HL-60/S4 (cell line): ENCODE measurements at regions not wholly inside any gene's neighbourhood (a gene's known extent, or its start where the extent isn't known, plus 50 kb on each side); places are given as distances from the start of the nearest gene placed in this dataset.

ENCODE experiments used
- in situ Hi-C: fragments of 300-500 bp; cut with MboI; formaldehyde crosslinking; loops from 2 replicates; pipeline ENCODE4 v1.14.3; 2022; ENCODE audit warnings: low sequenced_read_pairs

DNA sequence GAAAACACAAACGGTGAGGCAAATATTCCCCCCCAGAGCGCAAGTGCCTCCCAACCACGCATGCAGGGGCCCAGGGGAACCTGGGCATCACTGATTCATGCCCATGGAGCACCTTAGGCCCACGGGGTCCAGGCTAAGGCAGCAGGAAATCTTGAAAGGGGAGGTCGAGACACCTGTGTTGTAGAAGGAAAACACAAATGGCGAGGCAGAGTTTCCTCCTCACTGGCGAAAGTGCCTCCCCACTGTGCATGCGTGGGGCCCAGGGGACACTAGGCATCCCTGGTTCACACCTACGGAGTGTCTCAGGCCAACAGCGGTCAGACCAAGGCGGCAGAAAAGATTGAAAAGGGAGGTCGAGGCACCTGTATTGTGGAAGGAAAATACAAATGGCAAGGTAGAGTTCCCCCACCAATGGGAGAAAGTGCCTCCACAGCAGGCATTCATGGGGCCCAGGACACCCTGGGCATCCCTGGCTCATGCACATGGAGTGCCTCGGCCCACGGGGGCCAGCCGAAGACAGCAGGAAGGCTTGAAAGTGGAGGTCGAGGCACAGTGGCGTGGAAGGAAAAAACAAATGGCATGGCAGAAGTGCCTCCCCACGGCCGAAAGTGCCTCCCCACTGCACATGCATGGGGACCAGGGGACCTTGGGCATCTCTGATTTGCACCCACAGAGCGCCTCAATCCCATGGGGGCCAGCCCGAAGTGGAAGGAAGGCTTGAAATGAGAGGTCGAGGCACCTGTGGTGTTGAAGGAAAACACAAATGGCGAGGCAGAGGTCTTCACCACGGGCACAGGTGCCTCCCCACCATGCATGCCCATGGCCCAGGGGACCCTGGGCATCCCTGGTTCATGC lies 368.8 kb downstream of the ALG10 start:
- in situ Hi-C loops, result no loop called here

DNA sequence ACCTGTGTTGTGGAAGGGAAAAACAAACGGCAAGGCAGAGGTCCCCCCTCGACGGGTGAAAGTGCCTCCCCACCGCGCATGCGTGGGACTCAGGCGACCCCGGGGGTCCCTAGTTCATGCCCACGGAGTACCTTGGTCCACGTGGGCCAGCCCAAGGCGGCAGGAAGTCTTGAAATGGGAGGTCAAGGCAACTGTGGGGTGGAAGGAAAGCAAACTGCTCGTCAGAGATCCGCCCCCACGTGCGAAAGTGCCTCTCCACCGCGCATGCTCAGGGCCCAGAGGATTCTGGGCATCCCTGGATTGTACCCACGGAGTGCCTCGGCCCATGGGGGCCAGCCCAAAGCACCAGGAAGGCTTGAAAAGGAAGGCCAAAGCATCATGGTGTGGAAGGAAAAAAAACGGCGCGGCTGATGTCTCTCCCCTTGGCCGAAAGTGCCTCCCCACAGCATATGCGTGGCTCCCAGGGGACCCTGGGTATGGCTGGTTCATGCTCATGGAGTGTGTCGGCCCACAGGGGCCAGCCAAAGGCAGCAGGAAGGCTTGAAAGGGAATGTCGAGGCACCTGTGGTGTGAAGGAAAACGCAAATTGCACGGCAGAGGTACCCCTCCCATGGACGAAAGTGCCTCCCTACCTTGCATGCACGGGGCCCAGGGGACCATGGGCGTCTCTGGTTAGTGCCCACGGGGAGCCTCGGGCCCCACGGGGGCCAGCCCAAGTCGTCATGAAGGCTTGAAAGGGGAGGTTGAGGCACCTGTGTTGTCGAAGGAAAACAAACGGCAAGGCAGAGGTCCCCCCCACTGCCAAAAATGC lies 369.7 kb downstream of the ALG10 start:
- in situ Hi-C loops, result no loop called here

DNA sequence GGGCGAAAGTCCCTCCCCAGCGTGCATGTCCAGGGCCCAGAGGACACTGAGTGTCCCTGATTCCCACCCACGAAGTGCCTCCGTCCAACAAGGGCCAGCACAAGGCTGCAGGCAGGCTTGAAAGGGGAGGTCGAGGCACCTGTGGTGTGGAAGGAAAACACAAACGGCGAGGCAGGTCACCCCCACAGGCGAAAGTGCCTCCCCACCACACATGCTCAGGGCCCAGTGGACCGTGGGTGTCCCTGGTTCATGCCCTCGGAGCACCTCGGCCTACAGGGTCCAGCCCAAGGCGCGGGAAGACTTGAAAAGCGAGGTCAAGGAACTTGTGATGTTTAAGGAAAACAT lies 370.4 kb downstream of the ALG10 start:
- in situ Hi-C loops, result no loop called here

DNA sequence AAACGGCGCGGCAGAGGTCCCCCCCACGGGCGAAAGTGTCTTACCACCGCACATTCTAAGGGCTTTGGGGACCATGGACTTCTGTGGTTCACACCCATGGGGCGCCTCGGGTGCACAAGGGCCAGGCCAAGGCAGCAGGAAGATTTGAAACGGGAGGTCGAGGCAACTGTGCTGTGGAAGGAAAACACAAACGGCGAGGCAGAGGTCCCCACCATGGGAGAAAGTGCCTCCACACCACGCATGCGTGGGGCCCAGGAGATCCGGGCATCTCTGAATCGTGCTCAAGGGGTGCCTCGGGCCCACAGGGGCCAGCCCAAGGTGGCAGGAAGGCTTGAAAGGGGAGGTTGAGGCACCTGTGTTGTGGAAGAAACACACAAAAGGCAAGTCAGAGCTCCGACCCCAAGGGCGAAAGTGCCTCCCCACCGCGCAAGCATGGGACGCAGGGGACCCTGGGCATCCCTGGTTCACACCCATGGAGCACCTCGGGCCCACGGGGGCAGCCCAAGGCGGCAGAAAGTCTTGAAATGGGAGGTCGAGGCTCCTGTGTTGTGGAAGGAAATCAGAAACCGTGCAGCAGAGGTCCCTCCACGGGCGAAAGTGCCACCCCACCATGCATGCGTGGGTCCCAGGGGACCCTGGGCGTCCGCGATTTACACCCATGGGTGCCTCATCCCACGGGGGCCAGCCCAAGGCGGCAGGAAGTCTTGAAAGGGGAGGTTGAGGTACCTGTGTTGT lies 371.0 kb downstream of the ALG10 start:
- in situ Hi-C loops, result no loop called here

DNA sequence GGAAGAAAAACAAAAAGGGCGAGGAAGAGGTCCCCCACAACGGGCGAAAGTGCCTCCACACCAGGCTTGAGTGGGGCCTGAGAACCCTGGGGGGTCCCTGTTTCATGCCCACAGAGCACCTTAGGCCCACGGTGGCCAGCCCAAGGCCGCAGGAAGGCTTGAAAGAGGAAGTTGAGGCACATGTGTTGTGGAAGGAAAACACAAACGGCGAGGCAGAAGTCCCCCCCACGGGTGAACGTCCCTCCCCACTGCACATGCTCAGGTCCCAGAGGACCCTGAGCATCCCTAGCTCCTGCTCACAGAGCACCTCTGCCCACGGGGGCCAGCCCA lies 371.5 kb downstream of the ALG10 start:
- in situ Hi-C loops, result no loop called here

GRCh38 chr12:34394211-34395055 lies 372.1 kb downstream of the ALG10 start:
- in situ Hi-C loops, result no loop called here

GRCh38 chr12:34395056-34396005 lies 373.0 kb downstream of the ALG10 start:
- in situ Hi-C loops, result no loop called here

GRCh38 chr12:34396006-34396860 lies 373.9 kb downstream of the ALG10 start:
- in situ Hi-C loops, result no loop called here

DNA sequence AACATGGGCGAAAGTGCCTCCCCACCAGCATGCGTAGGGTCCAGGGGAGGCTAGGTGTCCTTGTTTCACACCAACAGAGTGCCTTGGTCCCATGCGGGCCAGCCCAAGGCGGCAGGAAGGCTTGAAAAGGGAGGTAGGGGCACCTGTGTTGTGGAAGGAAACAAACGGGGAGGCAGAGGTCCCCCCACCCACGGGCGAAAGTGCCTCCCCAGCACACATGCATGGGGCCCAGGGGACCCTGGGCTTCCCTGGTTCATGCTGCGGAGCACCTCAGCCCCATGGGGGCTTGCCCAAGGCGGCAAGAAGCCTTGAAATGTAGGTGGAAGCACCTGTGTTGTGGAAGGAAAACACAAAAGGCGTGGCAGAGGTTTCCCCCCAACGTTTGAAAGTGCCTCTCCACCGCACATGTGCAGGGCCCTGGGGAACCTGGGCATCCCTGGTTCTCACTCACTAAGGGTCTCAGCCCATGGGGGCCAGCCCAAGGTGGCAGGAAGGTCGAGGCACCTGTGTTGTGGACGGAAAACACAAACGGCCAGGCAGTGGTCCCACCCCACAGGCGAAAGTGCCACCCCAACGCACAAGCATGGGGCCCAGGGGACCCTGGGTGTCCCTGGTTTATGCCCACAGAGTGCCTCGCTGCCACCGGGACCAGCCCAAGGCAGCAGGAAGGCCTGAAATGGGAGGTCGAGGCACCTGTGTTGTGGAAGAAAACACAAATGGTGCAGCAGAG lies 374.7 kb downstream of the ALG10 start:
- in situ Hi-C loops, result no loop called here

GRCh38 chr12:34397591-34398365 lies 375.5 kb downstream of the ALG10 start:
- in situ Hi-C loops, result no loop called here

- in situ Hi-C loops, result no loop called here
These were observed 376.0 kb downstream of the ALG10 start for GRCh38 chr12:34398366-34398705.

- in situ Hi-C loops, result no loop called here
These were observed 376.7 kb downstream of the ALG10 start for GRCh38 chr12:34398706-34399630.

GRCh38 chr12:34399631-34400410 lies 377.5 kb downstream of the ALG10 start:
- in situ Hi-C loops, result no loop called here

- in situ Hi-C loops, result no loop called here
These were observed 378.1 kb downstream of the ALG10 start for GRCh38 chr12:34400411-34400881.

DNA sequence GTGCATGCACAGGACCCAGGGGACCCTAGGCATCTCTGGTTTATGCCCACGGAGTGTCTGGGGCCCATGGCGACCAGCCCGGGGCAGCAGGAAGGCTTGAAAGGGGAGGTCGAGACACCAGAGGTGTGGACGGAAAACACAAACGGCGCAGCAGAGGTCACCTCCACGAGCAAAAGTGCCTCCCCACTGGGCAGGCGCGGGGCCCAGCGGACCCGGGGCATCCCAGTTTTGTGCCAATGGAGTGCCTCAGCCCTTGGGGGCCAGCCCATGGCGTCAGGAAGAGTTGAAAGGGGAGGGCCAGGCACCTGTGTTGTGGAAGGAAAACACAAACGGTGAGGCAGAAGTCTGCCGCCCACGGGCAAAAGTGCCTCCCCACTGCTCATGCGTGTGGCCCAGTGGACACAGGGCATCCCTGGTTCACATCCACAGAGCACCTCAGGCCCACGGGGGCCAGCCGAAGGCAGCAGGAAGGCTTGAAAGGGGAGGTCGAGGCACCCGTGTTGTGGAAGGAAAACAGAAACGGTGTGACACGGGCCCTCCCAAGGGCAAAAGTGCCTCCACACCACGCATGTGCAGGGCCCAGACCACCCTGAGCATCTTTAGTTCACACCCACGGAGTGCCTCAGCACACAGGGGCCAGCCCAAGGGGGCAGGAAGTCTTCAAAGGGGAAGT lies 378.8 kb downstream of the ALG10 start:
- in situ Hi-C loops, result no loop called here
